Body of pancreas (tissue), 4 donors: ENCODE measurements at regions not wholly inside any gene's neighbourhood (a gene's known extent, or its start where the extent isn't known, plus 50 kb on each side); places are given as distances from the start of the nearest gene placed in this dataset.

Experiments
- ATAC-seq: fragments of 150-250 bp; one replicate; pipeline ENCODE4 v1.9.1; 2016
- DNase-seq, 4 donors: peaks; one replicate each; pipeline ENCODE4 v3.0.0-alpha.2; 2019
- H3K27ac ChIP-seq, 4 donors: fragments of 200-600 bp; sonication (generic); 1 replicate in 3 of 4; 2 replicates in 1 of 4; pipeline versions ENCODE4 v1.5.1 to v1.6.1; 2016 to 2019; ENCODE audit warnings: mild to moderate bottlenecking in 1 of 4, mixed read lengths in 1 of 4, moderate library complexity in 1 of 4
- H3K27me3 ChIP-seq, 2 donors: fragments of 200-600 bp; sonication (generic); one replicate each; pipeline ENCODE4 v1.6.0; 2016; ENCODE audit warnings: mild to moderate bottlenecking in 1 of 2
- H3K36me3 ChIP-seq, 2 donors: fragments of 200-600 bp; sonication (generic); replicated peaks in 1 of 2; 2 replicates each; pipeline ENCODE4 v1.5.1; 2016; ENCODE audit warnings: low read depth in 2 of 2; ENCODE audit not compliant: insufficient read depth in 1 of 2
- H3K4me1 ChIP-seq: fragments of 200-600 bp; sonication (generic); one replicate; pipeline ENCODE4 v1.6.0; 2016
- H3K4me3 ChIP-seq, 2 donors: fragments of 200-600 bp; sonication (generic); 1 replicate in 1 of 2; 2 replicates in 1 of 2; pipeline ENCODE4 v1.5.1; 2016 to 2019
- H3K9me3 ChIP-seq, 3 donors: fragments of 200-600 bp; sonication (generic); 1 replicate in 2 of 3; 2 replicates in 1 of 3; pipeline ENCODE4 v1.5.1; 2016
- CTCF ChIP-seq, 7 experiments: fragments of 450-650 bp in 4 of 7; fragments of 200-600 bp in 3 of 7; sonication (generic) in 3 of 7; IDR thresholded peaks; one replicate each; pipeline ENCODE4 v1.5.1; 2016 to 2019; ENCODE audit warnings: antibody characterized with exemption in 7 of 7
- POLR2A ChIP-seq, 3 donors: fragments of 450-650 bp; IDR thresholded peaks; one replicate each; pipeline ENCODE4 v1.6.1; 2016; ENCODE audit warnings: antibody characterized with exemption in 3 of 3, mild to moderate bottlenecking in 2 of 3
- WGBS, 2 donors: methylation state at CpG; one replicate each; pipeline ENCODE4 v1.1.5; 2017; 5-methylcytosine and 5-hydroxymethylcytosine counted together
- intact Hi-C: fragments of 100-400 bp; cut with DNase I; formaldehyde crosslinking; loops from one replicate; pipeline ENCODE4 v1.15.1; 2023

GRCh38 chr12:33639975-33640374 lies 200.4 kb upstream of the SYT10 start:
- Histone ChIP-seq H3K27me3 (no peaks in the 10 kb centered on the region), H3K27ac (no peak overlapping the region), H3K9me3 (no peaks in the 10 kb centered on the region), H3K36me3 (no peaks in the 10 kb centered on the region), H3K4me1 (no peaks in the 10 kb centered on the region), H3K4me3 (no peak overlapping the region)
- intact Hi-C loops, result no loop called here
- 48 to 49% methylated on average over 2 of the region's 2 CpGs for WGBS, 2 donors
- no peak for TF ChIP-seq POLR2A (IDR thresholded peaks at IDR 0.05)
- no peak for TF ChIP-seq CTCF (IDR thresholded peaks at IDR 0.05)
- DNase-seq (no peak), ATAC-seq (no peak)

- Histone ChIP-seq H3K27ac (no peak overlapping the region), H3K4me1 (no peaks in the 10 kb centered on the region), H3K27me3 (no peaks in the 10 kb centered on the region), H3K9me3 (no peaks in the 10 kb centered on the region), H3K36me3 (no peaks in the 10 kb centered on the region), H3K4me3 (no peak overlapping the region)
- TF ChIP-seq CTCF (IDR thresholded peaks at IDR 0.05) (no peak), POLR2A (IDR thresholded peaks at IDR 0.05) (no peak)
- intact Hi-C loops, result no loop called here
- ATAC-seq (no peak), DNase-seq (no peak)
- WGBS, 2 donors, result 52 to 57% methylated on average over 4 of the region's 4 CpGs
These were observed 210.4 kb upstream of the SYT10 start for GRCh38 chr12:33649992-33650391.

- no peak for TF ChIP-seq POLR2A (IDR thresholded peaks at IDR 0.05)
- no peak for TF ChIP-seq CTCF (IDR thresholded peaks at IDR 0.05)
- Histone ChIP-seq H3K9me3 (no peaks in the 10 kb centered on the region), H3K4me3 (no peak overlapping the region), H3K36me3 (no peaks in the 10 kb centered on the region), H3K27me3 (no peaks in the 10 kb centered on the region), H3K27ac (no peak overlapping the region), H3K4me1 (no peaks in the 10 kb centered on the region)
- ATAC-seq (no peak), DNase-seq (no peak)
- intact Hi-C loops, result no loop called here
These were observed 211.2 kb upstream of the SYT10 start for GRCh38 chr12:33650832-33651231.

- no peaks in the 10 kb centered on the region for H3K27me3 ChIP-seq
- intact Hi-C loops, result no loop called here
- no peaks in the 10 kb centered on the region for H3K4me1 ChIP-seq
- H3K9me3 ChIP-seq, result no peaks in the 10 kb centered on the region
- no peak for TF ChIP-seq POLR2A (IDR thresholded peaks at IDR 0.05)
- no peak for TF ChIP-seq CTCF (IDR thresholded peaks at IDR 0.05)
- no peaks in the 10 kb centered on the region for H3K36me3 ChIP-seq
- no peak overlapping the region for H3K4me3 ChIP-seq
- no peak for ATAC-seq
- WGBS, 2 donors, result 72 to 85% methylated on average over 3 of the region's 3 CpGs
- DNase-seq, result no peak
- no peak overlapping the region for H3K27ac ChIP-seq
These were observed 213.7 kb upstream of the SYT10 start for GRCh38 chr12:33653362-33653761.

- Histone ChIP-seq H3K27me3 (no peaks in the 10 kb centered on the region), H3K4me3 (no peak overlapping the region), H3K4me1 (no peaks in the 10 kb centered on the region), H3K36me3 (no peaks in the 10 kb centered on the region), H3K27ac (no peak overlapping the region), H3K9me3 (no peaks in the 10 kb centered on the region)
- intact Hi-C loops, result no loop called here
- no peak for TF ChIP-seq POLR2A (IDR thresholded peaks at IDR 0.05)
- no peak for TF ChIP-seq CTCF (IDR thresholded peaks at IDR 0.05)
- DNase-seq (no peak), ATAC-seq (no peak)
- 29 to 47% methylated on average over 1 of the region's 1 CpG for WGBS, 2 donors
These were observed 214.7 kb upstream of the SYT10 start for GRCh38 chr12:33654313-33654712.
